ENCODE measurements at regions not wholly inside any gene's neighbourhood (a gene's known extent, or its start where the extent isn't known, plus 50 kb on each side); places are given as distances from the start of the nearest gene placed in this dataset.

DNA sequence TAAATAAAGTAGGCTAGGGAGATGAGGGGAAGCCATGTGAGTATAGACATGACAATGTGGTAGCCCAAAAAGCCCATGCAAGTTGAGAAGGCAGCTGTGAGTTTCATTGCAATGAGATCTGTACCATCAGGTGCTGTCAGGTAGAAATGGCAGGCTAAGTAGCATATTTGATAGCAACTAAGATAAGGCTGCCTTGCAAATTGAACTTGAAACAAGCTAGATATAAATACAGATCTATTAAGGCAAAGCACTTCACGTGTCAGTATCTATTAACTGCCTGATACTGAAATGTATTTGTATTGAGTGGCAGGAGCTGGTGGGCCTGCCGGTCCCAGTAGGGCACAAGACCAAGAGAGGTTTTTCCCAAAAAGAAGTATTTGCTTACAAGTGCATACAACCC, 419.9 kb downstream of the TDRD15 start:
- no peak for DNase-seq

DNA sequence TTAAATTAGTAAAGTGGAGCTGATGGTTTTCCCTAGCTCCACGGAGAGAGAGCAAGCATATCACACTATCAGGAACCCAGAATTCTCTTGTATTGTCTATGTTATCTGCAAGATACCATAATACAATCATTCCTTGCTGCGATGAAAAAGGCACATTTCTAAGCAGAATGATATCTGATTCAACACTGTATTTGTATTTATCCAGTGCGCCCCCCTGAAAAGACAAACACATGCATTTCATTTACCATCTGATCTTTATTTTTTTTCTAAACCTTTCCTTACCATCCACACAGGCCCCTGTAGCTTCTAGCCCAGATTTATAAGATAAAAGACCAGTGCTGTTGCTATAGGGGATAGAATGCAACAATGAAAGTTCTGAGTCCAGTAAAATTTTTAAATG, 420.6 kb downstream of the TDRD15 start:
- DNase-seq: no peak

DNA sequence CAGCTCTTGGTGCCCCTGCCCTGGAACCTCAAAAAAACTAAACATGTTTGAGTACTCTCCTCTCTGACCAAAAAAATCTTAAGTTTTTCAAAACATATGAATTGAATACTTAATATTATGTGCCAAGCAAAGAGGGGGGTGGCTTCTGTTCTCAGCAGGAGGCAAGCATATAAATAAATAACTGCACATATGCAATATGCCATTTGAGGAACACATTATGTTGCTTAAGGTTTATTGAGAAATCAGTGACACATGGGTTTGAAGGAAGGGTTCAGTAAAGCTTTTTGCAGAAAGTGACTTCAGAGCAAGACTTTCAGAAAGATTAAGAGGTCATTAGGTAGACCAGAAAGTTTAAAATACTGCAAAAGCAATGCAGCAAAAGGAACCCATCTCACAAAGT, 429.2 kb downstream of the TDRD15 start:
- DNase-seq: no peak

DNA sequence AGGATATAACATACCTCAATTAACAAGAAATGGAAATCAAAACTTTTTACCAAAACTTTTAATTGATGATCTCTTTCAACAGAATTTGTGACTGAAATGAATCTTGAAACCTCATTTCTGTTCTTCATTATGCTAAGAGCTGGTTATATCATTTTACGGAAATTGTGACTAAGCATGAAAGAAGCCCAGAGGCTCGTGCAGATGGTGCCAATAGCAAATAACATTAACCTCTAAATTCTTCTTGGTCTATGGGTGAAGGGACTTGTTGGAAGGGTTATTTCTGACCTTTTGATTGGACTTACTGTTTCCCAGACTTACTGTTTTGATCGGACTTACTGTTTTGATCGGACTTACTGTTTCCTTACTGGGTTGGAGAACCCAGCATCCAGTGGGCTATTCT, 435.6 kb downstream of the TDRD15 start:
- DNase-seq: no peak

DNA sequence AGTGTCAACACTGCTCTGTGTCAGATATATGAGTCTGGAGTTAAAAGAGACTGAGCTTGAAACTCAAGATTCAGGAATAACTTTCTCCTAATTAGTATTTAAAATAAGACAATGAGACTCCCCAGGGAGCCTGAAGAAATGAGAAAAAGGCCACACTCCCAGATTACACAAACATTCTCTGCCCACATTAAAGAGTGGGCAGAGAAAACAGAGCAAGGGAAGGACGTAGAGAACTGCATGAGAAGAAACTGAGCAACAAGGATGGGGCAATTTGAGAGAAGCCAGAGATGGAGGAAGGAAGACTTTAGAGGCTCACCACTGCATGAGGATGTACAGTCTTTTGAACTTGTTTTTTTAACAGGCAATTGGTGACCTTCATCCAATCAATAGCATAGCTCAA, 438.2 kb downstream of the TDRD15 start:
- no peak for DNase-seq

DNA sequence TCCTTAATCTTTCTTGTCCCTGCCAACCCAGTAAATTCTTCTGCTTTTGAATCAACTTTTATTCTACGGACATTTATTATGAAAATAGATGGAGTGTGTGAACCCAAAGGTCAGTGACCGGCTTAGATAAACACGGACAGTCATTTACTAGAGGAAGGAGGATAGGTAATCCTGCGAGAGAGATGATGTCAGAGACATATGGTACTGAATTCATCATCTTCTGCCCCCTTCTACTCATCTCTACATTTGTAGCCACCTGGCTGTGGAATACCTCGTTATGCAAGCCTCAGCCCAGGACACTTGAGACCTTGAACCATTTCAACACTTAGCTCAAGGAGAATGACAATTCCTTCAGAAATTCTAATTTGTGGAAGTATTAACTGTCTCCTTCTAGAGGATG, 443.6 kb downstream of the TDRD15 start:
- peak; percentile 55 for DNase-seq

DNA sequence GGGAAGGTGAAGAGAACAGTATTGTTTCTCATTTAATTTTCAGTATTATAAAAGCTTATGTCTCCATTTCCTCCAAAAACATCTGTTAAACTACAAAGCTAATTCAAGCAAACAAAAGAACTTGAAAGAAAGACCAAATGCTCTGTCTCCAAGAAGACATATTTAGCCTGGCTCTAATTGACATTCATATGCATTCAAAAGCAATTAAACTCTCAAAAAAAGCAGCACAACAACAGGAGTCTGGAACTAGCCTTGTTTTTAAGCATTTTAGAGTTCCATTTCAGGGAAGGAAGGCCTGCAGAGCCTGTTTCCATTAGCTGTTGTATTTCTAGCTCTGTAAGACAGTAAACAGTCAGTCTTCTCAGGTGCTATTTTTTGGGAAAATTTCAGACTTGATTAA, 447.9 kb downstream of the TDRD15 start:
- DNase-seq: no peak

DNA sequence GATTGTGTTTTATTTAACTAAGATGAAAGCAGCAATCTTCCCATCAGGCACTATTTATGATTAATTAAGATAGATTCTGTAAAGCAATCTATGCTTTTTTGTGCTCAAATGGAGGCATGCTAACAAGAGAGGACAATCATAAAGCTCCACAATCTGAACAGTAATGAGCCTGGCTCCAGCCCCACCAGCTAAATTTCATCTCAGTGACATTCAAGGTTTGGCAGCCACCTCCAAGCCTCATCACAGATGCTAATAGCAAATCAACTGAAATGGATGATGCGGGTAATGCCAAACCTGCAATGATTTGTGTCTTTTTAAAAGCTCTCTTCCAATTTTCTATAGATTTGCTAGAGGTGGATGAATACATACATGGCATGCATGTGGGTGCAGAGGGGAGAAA, 456.6 kb downstream of the TDRD15 start:
- no peak for DNase-seq

DNA sequence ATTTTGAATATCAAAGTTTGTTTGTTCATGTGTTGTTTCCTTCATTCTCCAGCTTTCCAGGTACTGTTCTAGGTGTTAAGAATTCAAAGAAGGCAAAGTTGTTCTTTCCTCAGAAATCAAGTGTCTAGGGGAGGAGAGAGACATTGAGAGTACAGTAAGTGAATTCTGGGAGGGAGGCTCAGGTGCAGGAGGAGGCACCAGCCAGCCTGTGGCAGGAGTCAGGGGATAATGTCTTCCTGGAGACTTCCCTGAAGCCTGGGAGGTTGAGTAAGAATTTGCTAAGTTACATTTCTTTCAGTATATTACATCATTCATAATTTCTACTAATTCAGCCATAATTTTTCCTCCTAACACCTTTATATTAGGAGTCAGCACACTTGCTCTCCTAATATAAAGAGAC, 462.1 kb downstream of the TDRD15 start:
- DNase-seq: no peak

DNA sequence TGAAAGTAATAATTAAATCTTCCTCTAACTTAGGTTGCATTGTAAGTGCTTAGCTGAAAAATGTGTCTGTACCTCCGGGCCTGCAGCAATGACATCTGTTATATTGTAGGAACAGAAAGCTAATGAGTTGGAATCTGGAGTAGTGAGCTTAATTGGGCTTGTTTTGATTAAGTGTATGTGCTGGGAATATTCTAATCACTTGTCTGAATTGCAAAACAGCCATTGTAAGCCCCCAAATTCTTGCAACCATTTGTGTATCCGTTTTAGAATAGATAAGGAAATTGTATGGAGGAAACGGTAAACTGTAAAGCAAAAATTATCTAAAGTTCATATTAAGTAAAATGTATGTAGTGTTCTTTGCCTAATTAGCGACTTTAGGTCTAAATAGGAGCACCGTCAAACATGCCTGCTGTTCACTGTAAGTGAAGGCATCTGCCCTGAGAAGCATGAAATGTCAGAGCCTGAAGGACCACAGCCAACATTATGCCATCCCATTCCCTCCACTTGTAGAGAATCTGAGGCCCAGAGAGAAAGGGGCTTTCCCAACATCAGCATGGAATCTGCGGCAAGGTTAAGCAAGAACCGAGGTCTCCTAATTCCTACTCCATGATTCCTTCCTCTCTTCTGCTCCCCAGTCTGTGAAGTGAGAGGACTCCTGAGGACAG, 466.4 kb downstream of the TDRD15 start:
- DNase-seq: no peak

DNA sequence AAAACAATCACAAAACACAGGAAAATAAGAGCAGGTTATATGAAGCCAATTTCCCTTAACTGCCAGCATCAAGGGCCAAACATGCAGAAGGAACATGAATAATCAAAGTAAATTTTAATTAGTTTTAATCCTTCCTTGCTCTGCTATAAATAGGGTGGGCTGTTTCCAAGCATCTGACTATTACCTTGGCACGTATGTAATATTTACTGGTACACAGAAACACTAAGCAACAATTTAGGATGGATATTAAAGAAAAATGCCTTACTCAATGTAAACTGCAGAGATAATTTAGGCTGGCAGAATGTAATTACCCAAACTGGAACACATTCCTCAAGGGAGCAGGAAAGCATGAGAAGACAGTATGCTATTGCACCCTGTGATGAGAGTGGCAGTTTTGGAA, 468.2 kb downstream of the TDRD15 start:
- no peak for DNase-seq

DNA sequence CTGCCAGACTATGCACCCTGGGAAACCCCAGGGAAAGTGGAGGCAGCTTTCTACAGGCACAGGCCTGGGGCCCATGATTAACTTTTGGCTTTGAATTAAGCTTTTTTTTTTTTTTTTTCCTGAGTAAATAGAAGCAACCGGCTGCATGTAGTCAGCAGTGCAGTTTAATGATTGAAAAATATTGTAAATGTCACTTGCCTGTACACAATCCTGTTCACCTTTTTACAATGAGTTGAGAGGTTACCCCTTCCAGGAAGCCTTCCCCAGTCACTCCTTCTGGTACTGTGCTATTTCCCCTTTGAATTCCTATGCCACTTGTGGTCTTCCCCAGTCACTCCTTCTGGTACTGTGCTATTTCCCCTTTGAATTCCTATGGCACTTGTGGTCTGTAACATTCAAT, 475.6 kb downstream of the TDRD15 start:
- no peak for DNase-seq

DNA sequence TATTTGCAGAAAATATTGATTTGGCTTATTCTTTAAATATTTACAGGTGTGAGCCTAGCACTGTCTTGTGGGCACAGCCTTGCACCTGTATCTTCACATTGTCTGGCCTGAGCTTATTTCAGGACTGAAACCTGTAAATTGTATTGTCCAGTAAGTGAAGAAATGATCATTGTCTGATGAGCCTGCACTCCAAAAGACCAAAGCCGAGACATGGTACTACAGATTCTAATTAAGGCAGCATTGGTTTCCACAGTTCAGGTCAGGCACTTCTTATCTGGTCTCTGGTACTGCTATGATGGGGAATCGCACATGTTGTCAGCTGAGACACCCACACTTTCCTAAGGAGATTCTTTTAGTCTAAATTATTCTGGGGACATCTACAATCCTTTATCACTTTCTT, 479.0 kb downstream of the TDRD15 start:
- no peak for DNase-seq

DNA sequence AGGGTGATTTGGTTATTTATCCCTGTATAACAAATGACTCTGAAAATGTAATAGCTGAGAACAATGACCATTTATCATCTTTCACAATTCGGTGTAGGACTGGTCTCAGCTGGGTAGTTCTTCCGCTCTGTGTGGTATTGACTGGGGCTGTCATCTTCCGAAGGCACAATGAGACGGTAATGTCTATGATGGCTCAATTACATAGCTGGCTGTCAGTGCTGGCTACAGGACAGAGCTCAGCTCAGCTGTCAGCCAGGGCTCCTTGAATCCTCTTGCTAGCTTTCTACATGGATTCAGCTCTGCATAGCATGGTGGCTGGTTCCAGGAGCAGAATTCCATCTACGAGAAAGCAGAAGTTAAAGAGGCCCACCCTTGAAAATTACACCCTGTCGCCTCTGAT, 483.8 kb downstream of the TDRD15 start:
- DNase-seq: no peak

DNA sequence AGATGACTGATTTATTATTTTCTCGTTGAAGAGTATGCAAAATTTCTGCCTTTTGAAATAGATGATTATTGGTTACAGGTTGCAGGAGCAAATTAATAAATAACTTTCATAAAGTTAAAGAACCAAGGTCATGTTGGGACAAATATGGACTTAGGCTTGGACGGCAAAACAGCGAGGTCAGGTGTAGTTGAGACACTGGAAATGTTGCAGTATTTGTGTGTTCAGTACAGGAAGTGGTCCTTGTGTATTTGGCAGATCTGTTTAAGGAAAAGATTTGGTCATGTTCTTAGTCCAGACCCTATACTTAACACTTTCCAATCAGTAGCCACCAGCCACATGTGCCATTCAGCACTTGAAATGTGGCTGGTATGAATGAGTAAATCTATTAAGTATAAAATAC, 486.5 kb downstream of the TDRD15 start:
- DNase-seq: no peak

DNA sequence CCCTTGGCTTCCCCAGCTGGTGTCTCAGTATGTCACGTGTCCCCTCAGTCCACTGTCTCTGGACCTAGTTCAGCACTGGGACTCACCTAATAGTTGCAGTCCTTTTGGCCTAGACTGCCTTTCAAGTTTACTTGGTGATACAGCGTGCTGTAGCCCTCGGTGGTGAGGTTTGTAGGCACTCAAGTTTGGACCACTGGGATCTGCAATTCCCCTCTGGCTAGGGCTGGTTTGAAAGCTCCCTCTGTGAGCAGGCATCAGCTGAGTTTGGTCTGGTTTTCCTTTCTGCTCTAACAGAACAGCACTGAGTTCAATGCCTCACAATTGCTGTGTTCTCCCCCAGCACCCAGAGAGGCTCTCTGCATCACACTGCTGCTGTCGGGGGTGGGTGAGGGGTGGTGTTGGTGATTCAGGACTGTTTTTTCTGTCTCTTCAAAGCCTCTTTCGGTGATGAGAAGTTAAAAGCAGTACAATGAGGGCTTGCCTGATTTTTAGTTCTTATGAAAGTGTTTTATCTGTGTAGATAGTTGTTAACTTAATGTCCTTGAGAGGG, 494.2 kb downstream of the TDRD15 start:
- DNase-seq: no peak

DNA sequence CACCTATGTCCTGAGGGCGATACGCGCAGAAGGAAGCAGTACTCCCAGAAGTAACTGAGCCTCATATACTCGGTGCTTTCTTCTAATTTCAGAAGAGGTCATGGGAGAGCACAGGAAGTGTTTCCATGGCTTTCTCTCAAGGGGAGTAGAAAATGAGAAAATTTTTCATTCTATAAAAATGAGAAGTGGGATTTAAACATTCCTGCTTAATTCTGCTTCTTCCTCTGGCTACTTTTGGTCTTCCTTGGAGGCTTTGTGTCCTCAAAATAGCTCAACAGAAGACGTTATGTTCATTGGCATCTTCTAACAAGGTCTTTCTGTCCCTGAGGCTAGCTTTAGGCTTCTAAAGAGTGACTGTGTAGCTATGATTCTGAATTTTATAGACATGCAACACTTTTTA, 497.0 kb downstream of the TDRD15 start:
- no peak for DNase-seq

DNA sequence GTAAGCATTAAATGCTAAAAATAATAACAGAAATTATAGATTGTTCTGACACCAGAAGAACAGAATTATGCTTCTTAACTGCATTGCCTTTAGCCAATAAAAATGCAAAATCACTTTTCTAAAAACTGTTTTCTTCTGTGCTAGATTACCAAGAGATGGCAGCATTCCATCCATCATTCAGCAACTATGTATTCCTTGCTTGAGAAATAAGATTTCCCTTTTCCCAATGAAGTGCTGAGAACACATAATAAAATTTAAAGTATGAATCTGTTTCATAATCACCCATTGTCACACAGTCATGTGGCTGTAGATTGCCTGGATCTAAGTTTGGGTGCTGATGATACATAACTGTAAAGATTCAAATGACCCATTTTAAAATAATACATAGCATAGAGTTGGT, 504.2 kb downstream of the TDRD15 start:
- DNase-seq: no peak

DNA sequence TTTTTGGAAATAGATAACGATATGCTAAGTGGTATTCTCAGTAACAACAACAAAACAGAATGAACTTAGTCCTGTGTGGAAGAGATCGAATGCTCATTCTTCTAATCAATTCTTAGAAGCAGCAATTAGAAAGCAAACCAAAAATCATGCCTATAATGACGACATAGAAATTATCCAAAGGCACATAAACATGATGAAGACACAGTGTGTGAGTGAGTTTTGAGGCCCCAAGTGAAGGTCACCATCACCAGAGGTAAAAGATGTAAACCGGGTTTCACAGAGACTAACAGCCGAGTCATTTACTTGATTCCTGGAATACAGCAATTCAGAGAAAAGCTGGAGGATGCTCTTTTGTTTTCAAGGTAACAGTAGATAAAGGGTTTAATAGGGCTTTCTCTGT, 509.2 kb downstream of the TDRD15 start:
- DNase-seq: no peak

DNA sequence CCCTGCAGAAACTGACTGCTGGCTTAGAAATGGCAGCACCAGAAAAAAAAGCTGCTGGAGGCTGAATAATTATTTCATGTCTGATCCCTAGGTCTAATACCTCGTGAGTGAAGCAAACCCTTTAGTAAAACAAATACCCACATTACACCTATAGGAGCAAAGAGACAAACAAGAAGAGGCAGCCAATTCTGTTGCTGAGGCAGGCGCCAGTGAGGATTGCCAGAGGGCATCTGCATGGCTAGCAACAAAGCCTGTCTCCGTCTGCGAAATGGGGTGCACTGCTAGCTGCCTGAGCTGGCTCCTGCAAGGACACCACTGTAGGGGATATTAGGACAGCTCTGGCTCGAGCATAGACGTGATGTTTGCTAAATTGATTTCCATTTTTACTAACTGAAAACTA, 509.7 kb downstream of the TDRD15 start:
- DNase-seq: no peak

DNA sequence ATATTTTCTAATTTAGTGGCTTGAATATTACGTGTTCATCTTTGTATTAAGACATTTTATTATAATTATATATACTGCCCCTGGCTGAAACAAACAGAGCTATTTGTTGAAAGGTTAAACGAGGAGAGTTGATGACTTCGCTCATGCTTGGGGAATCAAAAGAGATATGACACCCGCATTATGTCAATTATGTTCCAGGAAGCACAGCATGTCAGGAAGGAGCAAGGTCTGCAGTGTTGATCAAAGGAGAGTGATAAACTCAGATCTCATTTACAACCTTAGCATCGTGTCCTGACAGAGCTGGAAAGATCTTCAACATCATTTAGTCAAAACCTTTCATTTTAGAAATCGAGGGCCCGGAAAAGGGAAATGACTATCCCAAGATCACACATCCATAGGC, 510.1 kb downstream of the TDRD15 start:
- no peak for DNase-seq

DNA sequence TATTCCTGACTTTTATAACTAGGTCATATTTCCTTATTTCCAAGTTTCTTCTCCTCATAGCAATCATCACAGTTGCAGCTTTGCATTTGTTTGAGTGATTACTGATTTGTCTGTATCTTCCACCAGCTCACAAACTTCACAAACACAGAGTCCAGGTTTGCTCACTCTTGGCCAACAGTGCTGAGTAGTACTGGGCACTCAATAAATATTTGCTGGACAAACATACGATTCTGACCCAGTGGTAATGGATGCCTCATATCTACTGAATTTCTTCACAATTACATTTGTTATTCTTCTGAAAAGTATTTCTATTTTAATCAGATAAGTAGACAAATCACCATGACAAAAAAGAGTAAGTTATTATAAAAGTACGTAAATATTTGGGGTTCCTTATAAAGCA, 516.3 kb downstream of the TDRD15 start:
- DNase-seq: peak; percentile 28

DNA sequence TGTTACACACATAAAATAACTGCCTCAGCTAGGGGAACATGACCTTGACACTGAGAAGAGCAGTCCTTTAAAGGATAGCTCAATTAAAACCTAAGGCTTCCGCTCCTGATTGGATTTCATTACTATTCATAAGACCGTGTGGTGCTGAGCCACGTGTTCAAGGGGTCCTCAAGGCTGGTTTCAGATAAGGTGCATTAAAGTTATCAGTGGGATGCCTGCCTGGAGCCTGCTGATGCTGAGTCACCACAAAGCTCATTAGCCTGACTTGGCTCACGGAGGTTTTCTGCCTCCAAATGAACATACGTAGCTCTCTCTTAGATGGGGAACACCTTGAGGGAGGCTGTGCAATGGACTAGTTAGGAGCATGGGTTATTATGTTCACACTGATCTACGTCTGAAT, 518.9 kb downstream of the TDRD15 start:
- DNase-seq: no peak

DNA sequence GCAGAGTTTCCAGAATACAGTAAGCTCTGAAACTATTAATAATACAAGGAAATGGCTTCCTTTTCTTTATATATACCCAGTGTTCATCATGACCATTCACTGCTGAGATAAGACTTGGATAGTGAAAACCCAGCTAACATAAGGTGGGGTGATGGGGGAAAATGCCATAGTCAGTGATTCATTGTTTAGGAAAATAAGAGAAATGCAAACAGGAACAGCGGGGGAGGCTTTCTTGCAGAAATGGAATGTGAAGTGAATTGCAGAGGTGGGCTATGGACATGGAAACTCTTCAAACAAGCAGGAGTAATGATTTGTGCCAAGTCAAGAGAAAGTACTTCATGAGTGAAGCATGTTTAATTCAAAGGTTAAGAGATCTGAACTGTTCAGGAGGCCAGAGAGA, 519.4 kb downstream of the TDRD15 start:
- no peak for DNase-seq

DNA sequence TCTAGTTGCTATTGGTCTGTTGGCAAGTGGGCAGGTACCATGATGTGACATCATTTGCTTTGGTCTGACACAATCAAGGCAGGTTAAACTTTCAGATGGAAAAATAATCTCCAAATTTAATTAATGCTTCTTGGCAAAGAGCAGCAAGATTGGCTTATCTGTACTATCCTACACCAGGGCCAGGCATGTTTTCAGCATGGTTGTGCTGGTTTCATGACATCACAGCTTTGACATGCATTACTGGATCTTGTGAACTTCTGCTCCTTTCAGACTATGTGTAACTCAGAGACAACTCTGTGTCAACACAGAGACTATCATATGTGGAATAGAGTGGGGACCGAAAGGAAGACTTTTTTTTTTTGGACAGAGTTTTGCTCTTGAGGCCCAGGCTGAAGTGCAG, 520.5 kb downstream of the TDRD15 start:
- DNase-seq: no peak

DNA sequence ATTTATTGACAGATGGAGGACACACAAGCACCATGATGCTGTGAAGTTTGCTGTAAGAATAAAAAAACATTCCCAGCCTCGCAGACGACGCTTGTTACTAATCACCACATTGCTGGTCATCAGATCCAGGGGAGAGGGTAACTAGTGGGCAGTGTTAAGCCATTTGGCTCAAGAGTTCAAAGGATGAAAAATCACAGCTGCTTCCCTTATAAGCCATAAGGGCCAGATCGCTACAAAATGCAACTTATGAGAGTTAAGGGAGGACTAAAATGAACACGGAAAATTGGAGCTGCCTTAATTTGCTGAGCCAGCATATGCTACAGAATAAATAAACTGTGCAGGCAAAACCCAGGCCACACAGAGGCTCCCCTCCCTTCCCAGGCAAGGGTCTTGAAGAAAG, 522.6 kb downstream of the TDRD15 start:
- no peak for DNase-seq

Data from DMS53 (cell line).